ENCODE measurements at regions not wholly inside any gene's neighbourhood (a gene's known extent, or its start where the extent isn't known, plus 50 kb on each side); places are given as distances from the start of the nearest gene placed in this dataset.

DNA sequence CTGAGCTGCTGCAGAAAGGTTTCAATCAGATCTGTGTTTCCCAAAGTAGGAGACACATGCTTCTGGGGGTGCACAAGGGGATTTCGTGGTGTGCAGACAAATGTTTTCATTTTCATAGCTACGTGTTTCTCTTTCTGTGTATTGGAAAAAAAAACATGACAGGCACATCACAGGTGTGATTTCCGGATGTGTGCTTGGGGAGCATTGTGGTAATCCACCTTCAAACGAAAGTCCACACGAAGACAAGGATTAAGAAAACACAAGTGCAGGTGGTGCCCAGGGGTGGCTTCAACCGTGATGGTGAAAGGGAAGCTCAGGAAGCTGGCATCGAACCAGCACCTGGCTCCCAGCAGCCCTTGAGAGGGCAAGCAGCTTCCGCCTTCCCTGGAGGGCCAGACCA, 164.6 kb upstream of the LINGO1 start:
- Histone ChIP-seq H3K27me3 (no peaks in the 10 kb centered on the region), H3K9me3 (ENCODE audit: low read depth) (no peaks in the 10 kb centered on the region), H3K4me3 (no peak overlapping the region), H3F3A (ENCODE audit: low read depth) (no peaks in the 10 kb centered on the region), H3K79me2 (ENCODE audit: low read depth) (no peaks in the 10 kb centered on the region), H3K4me1 (peaks cover 11% of the 10 kb centered on the region), H3K36me3 (no peaks in the 10 kb centered on the region), H2AFZ (replicated peaks) (no peak overlapping the region), H3K4me2 (no peak overlapping the region), H4K20me1 (ENCODE audit: low read depth) (no peaks in the 10 kb centered on the region), H3K27ac (no peak overlapping the region), H3K9ac (no peak overlapping the region)
- TF ChIP-seq EZH2phosphoT487 (IDR thresholded peaks at IDR 0.05): no peak
- no peak for TF ChIP-seq EZH2 (IDR thresholded peaks at IDR 0.05)
- TF ChIP-seq, protein P1, sequence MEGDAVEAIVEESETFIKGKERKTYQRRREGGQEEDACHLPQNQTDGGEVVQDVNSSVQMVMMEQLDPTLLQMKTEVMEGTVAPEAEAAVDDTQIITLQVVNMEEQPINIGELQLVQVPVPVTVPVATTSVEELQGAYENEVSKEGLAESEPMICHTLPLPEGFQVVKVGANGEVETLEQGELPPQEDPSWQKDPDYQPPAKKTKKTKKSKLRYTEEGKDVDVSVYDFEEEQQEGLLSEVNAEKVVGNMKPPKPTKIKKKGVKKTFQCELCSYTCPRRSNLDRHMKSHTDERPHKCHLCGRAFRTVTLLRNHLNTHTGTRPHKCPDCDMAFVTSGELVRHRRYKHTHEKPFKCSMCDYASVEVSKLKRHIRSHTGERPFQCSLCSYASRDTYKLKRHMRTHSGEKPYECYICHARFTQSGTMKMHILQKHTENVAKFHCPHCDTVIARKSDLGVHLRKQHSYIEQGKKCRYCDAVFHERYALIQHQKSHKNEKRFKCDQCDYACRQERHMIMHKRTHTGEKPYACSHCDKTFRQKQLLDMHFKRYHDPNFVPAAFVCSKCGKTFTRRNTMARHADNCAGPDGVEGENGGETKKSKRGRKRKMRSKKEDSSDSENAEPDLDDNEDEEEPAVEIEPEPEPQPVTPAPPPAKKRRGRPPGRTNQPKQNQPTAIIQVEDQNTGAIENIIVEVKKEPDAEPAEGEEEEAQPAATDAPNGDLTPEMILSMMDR (IDR thresholded peaks at IDR 0.05): no peak
- no peak for DNase-seq (ENCODE audit: low spot score)
- Mint-ChIP-seq H3K27ac (no peak overlapping the region), H3K4me1 (peaks cover 10% of the 10 kb centered on the region), H3K9me3 (no peaks in the 10 kb centered on the region), H3K27me3 (ENCODE audit: insufficient read depth, low read depth) (peaks cover 27% of the 10 kb centered on the region), H3K36me3 (no peaks in the 10 kb centered on the region), H3K4me3 (no peak overlapping the region)

DNA sequence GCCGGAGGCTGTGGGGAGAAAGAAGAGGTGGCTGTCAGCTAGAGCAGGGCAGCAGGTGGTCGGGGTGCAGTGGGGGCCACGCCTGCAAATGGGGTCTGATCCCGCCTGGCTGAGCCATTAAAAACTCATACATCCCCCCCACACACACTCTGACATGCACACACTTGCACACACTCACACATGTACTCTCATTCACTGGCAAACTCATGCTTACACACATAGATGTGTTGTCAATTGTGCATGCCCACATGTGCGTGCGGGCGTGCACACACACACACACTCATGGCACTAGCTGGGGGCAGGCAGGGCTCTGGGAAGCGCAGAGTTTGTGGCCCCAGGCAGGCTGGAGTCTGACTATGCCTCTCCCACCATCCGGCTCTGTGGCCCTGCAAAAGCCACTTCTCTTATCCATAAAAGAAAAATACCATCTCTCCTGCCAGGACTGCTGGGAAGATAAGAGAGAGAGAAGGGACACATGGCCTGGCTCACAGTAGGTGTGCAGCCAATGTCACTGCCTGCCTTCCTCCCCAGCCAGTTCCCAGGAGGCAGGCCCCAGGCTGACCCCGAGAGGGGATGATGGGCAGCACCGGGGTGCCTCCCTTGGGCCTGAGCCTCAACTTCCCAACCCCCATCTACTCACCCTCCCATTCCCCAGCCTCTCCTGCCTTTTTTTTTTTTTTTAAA, 163.5 kb upstream of the LINGO1 start:
- Mint-ChIP-seq H3K4me1 (peaks cover 6% of the 10 kb centered on the region), H3K9me3 (no peaks in the 10 kb centered on the region), H3K36me3 (no peaks in the 10 kb centered on the region), H3K27me3 (ENCODE audit: insufficient read depth, low read depth) (peaks cover 24% of the 10 kb centered on the region), H3K4me3 (no peak overlapping the region), H3K27ac (no peak overlapping the region)
- H3K36me3 ChIP-seq: no peaks in the 10 kb centered on the region
- H2AFZ ChIP-seq (replicated peaks): no peak overlapping the region
- no peak for TF ChIP-seq EZH2phosphoT487 (IDR thresholded peaks at IDR 0.05)
- TF ChIP-seq, protein P1 (IDR thresholded peaks at IDR 0.05): no peak
- TF ChIP-seq EZH2 (IDR thresholded peaks at IDR 0.05): no peak
- no peak overlapping the region for H3K9ac ChIP-seq
- H4K20me1 ChIP-seq (ENCODE audit: low read depth): no peaks in the 10 kb centered on the region
- no peaks in the 10 kb centered on the region for H3K9me3 ChIP-seq (ENCODE audit: low read depth)
- peaks cover 11% of the 10 kb centered on the region for H3K4me1 ChIP-seq
- no peaks in the 10 kb centered on the region for H3K27me3 ChIP-seq
- DNase-seq (ENCODE audit: low spot score): no peak
- no peak overlapping the region for H3K27ac ChIP-seq
- no peak overlapping the region for H3K4me3 ChIP-seq
- H3F3A ChIP-seq (ENCODE audit: low read depth): no peaks in the 10 kb centered on the region
- H3K4me2 ChIP-seq: no peak overlapping the region
- no peaks in the 10 kb centered on the region for H3K79me2 ChIP-seq (ENCODE audit: low read depth)

DNA sequence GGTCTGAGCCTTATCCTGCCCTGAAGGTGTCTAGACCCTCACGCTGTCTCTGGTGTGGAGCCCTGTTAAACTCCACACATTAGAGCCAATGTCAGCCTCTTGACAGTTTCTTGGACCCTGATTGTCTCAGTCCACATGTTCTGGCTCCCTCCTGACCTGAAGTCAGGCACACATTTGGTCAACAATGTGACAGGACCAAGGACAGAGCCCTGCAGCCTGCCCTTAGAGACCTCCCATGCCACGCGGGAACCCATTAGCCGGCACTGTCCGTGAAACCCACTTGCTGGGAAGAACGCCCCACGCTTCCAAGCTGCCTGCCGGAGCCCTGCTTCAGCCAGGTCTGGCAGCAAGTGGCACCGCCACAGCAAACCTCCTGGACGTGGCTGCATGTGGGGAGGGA, 162.7 kb upstream of the LINGO1 start:
- peaks cover 11% of the 10 kb centered on the region for H3K4me1 ChIP-seq
- peak; percentile 31 for DNase-seq (ENCODE audit: low spot score)
- H3K27me3 Mint-ChIP-seq (ENCODE audit: insufficient read depth, low read depth): peaks cover 26% of the 10 kb centered on the region
- H3K4me3 Mint-ChIP-seq: no peak overlapping the region
- H3K4me1 Mint-ChIP-seq: peaks cover 6% of the 10 kb centered on the region
- no peaks in the 10 kb centered on the region for H3K36me3 ChIP-seq
- H3K4me2 ChIP-seq: no peak overlapping the region
- no peak overlapping the region for H2AFZ ChIP-seq (replicated peaks)
- H3F3A ChIP-seq (ENCODE audit: low read depth): no peaks in the 10 kb centered on the region
- no peaks in the 10 kb centered on the region for H3K79me2 ChIP-seq (ENCODE audit: low read depth)
- H3K27ac ChIP-seq: no peak overlapping the region
- no peaks in the 10 kb centered on the region for H3K36me3 Mint-ChIP-seq
- peak overlapping the region; percentile 81 for H3K27ac Mint-ChIP-seq
- H3K9me3 Mint-ChIP-seq: no peaks in the 10 kb centered on the region
- no peak overlapping the region for H3K4me3 ChIP-seq
- H3K9ac ChIP-seq: no peak overlapping the region
- H3K27me3 ChIP-seq: no peaks in the 10 kb centered on the region
- TF ChIP-seq, protein P1 (IDR thresholded peaks at IDR 0.05): no peak
- no peak for TF ChIP-seq EZH2phosphoT487 (IDR thresholded peaks at IDR 0.05)
- no peak for TF ChIP-seq EZH2 (IDR thresholded peaks at IDR 0.05)
- no peaks in the 10 kb centered on the region for H3K9me3 ChIP-seq (ENCODE audit: low read depth)
- no peaks in the 10 kb centered on the region for H4K20me1 ChIP-seq (ENCODE audit: low read depth)

Data from neural progenitor cell (in vitro differentiated cells).